Fibroblast of upper back skin (primary cell): ENCODE measurements at regions not wholly inside any gene's neighbourhood (a gene's known extent, or its start where the extent isn't known, plus 50 kb on each side); places are given as distances from the start of the nearest gene placed in this dataset.
"Not testable (repeated sequence)": the region's sequence is repeated elsewhere in the genome, so short reads cannot be mapped to it uniquely, and the experiment has no call there.

Experiments used
- DNase-seq: peaks from one replicate; pipeline ENCODE4 v3.0.0-alpha.2; 2013

GRCh38 chr5:60162441-60162840, 268.9 kb upstream of the PDE4D start:
- DNase-seq: peak; percentile 58

GRCh38 chr5:60161340-60161934, 267.9 kb upstream of the PDE4D start:
- DNase-seq: peak; percentile 51

- no peak for DNase-seq
These were observed 255.6 kb upstream of the PDE4D start for GRCh38 chr5:60149081-60149480.

- peak; percentile 78 for DNase-seq
These were observed 254.8 kb upstream of the PDE4D start for GRCh38 chr5:60148366-60148765.

GRCh38 chr5:60147791-60148190, 254.3 kb upstream of the PDE4D start:
- DNase-seq: peak; percentile 55

- DNase-seq: no peak
These were observed 250.5 kb upstream of the PDE4D start for GRCh38 chr5:60143942-60144549.

GRCh38 chr5:60141119-60141518, 247.6 kb upstream of the PDE4D start:
- no peak for DNase-seq

- DNase-seq: no peak
These were observed 243.3 kb upstream of the PDE4D start for GRCh38 chr5:60136841-60137240.

- DNase-seq: no peak
These were observed 238.0 kb upstream of the PDE4D start for GRCh38 chr5:60131504-60131903.

- DNase-seq: no peak
These were observed 232.1 kb upstream of the PDE4D start for GRCh38 chr5:60125636-60126035.

- peak; percentile 88 for DNase-seq
These were observed 209.6 kb upstream of the PDE4D start for GRCh38 chr5:60102961-60103693.

- DNase-seq: peak; percentile 35
These were observed 208.0 kb upstream of the PDE4D start for GRCh38 chr5:60101573-60101972.

GRCh38 chr5:60092671-60093422, 199.3 kb upstream of the PDE4D start:
- DNase-seq: peak; percentile 66

GRCh38 chr5:60086583-60086982, 193.1 kb upstream of the PDE4D start:
- no peak for DNase-seq

- no peak for DNase-seq
These were observed 190.7 kb upstream of the PDE4D start for GRCh38 chr5:60084226-60084625.

- DNase-seq: no peak
These were observed 183.8 kb upstream of the PDE4D start for GRCh38 chr5:60077292-60077691.

GRCh38 chr5:60076746-60077145, 183.2 kb upstream of the PDE4D start:
- no peak for DNase-seq

- DNase-seq: peak; percentile 71
These were observed 173.0 kb upstream of the PDE4D start for GRCh38 chr5:60066502-60066901.

- DNase-seq: no peak
These were observed 166.9 kb upstream of the PDE4D start for GRCh38 chr5:60060389-60060788.

GRCh38 chr5:60056191-60056590, 162.7 kb upstream of the PDE4D start:
- DNase-seq: no peak

- no peak for DNase-seq
These were observed 161.6 kb upstream of the PDE4D start for GRCh38 chr5:60055168-60055567.

GRCh38 chr5:60041996-60042664, 148.6 kb upstream of the PDE4D start:
- DNase-seq: not testable (repeated sequence)

- not testable (repeated sequence) for DNase-seq
These were observed 148.0 kb upstream of the PDE4D start for GRCh38 chr5:60041508-60041907.
